ENCODE measurements at regions not wholly inside any gene's neighbourhood (a gene's known extent, or its start where the extent isn't known, plus 50 kb on each side); places are given as distances from the start of the nearest gene placed in this dataset.

DNA sequence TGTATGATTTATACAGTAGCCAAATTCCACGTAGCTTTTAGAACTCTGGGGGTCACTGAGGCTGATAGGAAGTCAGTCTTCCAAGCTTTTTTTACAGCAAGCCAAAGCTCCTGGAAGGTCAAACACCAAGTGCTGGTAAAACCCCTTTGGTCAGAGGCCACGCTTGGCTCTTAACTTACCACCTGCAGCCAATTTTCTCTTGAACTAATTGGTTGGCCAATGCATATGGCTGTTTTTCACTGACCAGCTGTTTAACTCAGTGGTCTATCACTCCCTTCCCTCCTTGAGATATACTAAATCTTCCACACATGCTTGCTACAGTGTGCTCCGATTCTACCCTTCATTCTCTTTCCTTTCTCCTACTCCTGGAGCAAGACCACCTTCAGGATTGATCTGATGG lies 116.0 kb downstream of the FAR1 start:
- TF ChIP-seq, protein P1, sequence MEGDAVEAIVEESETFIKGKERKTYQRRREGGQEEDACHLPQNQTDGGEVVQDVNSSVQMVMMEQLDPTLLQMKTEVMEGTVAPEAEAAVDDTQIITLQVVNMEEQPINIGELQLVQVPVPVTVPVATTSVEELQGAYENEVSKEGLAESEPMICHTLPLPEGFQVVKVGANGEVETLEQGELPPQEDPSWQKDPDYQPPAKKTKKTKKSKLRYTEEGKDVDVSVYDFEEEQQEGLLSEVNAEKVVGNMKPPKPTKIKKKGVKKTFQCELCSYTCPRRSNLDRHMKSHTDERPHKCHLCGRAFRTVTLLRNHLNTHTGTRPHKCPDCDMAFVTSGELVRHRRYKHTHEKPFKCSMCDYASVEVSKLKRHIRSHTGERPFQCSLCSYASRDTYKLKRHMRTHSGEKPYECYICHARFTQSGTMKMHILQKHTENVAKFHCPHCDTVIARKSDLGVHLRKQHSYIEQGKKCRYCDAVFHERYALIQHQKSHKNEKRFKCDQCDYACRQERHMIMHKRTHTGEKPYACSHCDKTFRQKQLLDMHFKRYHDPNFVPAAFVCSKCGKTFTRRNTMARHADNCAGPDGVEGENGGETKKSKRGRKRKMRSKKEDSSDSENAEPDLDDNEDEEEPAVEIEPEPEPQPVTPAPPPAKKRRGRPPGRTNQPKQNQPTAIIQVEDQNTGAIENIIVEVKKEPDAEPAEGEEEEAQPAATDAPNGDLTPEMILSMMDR (IDR thresholded peaks at IDR 0.05) = no peak
- TF ChIP-seq POLR2A (IDR thresholded peaks at IDR 0.05) = no peak

All from heart left ventricle (tissue), 13 donors.